Esophagus muscularis mucosa (tissue), 4 donors: ENCODE measurements at regions not wholly inside any gene's neighbourhood (a gene's known extent, or its start where the extent isn't known, plus 50 kb on each side); places are given as distances from the start of the nearest gene placed in this dataset.

Experiments
- CTCF ChIP-seq, 3 experiments: fragments of 200-600 bp in 2 of 3; fragments of 450-650 bp in 1 of 3; sonication (generic) in 2 of 3; IDR thresholded peaks; one replicate each; pipeline ENCODE4 v1.5.1; 2017 to 2019; ENCODE audit warnings: antibody characterized with exemption in 3 of 3, mild to moderate bottlenecking in 2 of 3, moderate library complexity in 1 of 3
- EP300 ChIP-seq: sonication (generic); formaldehyde crosslinking; IDR thresholded peaks from one replicate; pipeline ENCODE4 v1.6.1; 2017; ENCODE audit warnings: antibody characterized with exemption
- POLR2A ChIP-seq: fragments of 450-650 bp; IDR thresholded peaks from one replicate; pipeline ENCODE4 v1.6.1; 2017; ENCODE audit warnings: antibody characterized with exemption, moderate library complexity, mild to moderate bottlenecking, low read depth
- POLR2AphosphoS5 ChIP-seq, 2 donors: sonication (generic); formaldehyde crosslinking; IDR thresholded peaks; one replicate each; pipeline ENCODE4 v1.6.1; 2017; ENCODE audit warnings: antibody characterized with exemption in 2 of 2

GRCh38 chr6:2433711-2434110, 188.3 kb upstream of the GMDS start:
- TF ChIP-seq POLR2AphosphoS5 (IDR thresholded peaks at IDR 0.05) (no peak), POLR2A (no peak), CTCF (IDR thresholded peaks at IDR 0.05) (no peak), EP300 (no peak)
